Type B pancreatic cell (in vitro differentiated cells): ENCODE measurements at regions not wholly inside any gene's neighbourhood (a gene's known extent, or its start where the extent isn't known, plus 50 kb on each side); places are given as distances from the start of the nearest gene placed in this dataset.
A peak's percentile ranks its signal among the peaks of the same experiment; 100 is the strongest.

Source experiments
- DNase-seq: peaks from one replicate; pipeline ENCODE4 v3.0.0; 2021; ENCODE audit warnings: mixed read lengths; ENCODE audit not compliant: unreplicated experiment; ENCODE audit errors: extremely low spot score
- H3K27ac Mint-ChIP-seq: 2 replicates; pipeline ENCODE4 v1.8.0; 2021; ENCODE audit warnings: mild to moderate bottlenecking, mixed read lengths
- H3K27me3 Mint-ChIP-seq: 2 replicates; pipeline ENCODE4 v1.8.0; 2021; ENCODE audit warnings: mixed read lengths
- H3K36me3 Mint-ChIP-seq: 2 replicates; pipeline ENCODE4 v1.8.0; 2021; ENCODE audit warnings: mixed read lengths
- H3K4me1 Mint-ChIP-seq: one replicate; pipeline ENCODE4 v1.8.0; 2021; ENCODE audit warnings: mixed read lengths; ENCODE audit not compliant: unreplicated experiment
- H3K4me3 Mint-ChIP-seq: 2 replicates; pipeline ENCODE4 v1.8.0; 2021; ENCODE audit warnings: mild to moderate bottlenecking, mixed read lengths
- H3K9me3 Mint-ChIP-seq: 2 replicates; pipeline ENCODE4 v1.8.0; 2021; ENCODE audit warnings: mixed read lengths
- CTCF ChIP-seq: fragments of 200-600 bp; sonication (generic); conservative IDR thresholded peaks from 2 replicates; pipeline ENCODE4 v1.5.0; 2021; ENCODE audit warnings: antibody characterized with exemption, mild to moderate bottlenecking

GRCh38 chr10:114767101-114767985 is 54.2 kb upstream of the FHIP2A start:
- Mint-ChIP-seq H3K4me1 (peaks cover 10% of the 10 kb centered on the region), H3K27ac (peak overlapping the region; percentile 67), H3K9me3 (no peaks in the 10 kb centered on the region), H3K4me3 (peak overlapping the region; percentile 87), H3K27me3 (peaks cover 36% of the 10 kb centered on the region), H3K36me3 (no peaks in the 10 kb centered on the region)
- TF ChIP-seq CTCF: no peak
- DNase-seq: no peak

GRCh38 chr10:114767986-114768821 is 53.4 kb upstream of the FHIP2A start:
- no peak for DNase-seq

GRCh38 chr10:114770009-114770408 is 51.6 kb upstream of the FHIP2A start:
- peaks cover 39% of the 10 kb centered on the region for H3K27me3 Mint-ChIP-seq
- H3K36me3 Mint-ChIP-seq: no peaks in the 10 kb centered on the region
- no peak for DNase-seq
- H3K9me3 Mint-ChIP-seq: no peaks in the 10 kb centered on the region
- peak overlapping the region; percentile 4 for H3K27ac Mint-ChIP-seq
- no peak for TF ChIP-seq CTCF
- peaks cover 10% of the 10 kb centered on the region for H3K4me1 Mint-ChIP-seq
- peak overlapping the region; percentile 35 for H3K4me3 Mint-ChIP-seq

More at GRCh38 chr10:114767986-114768821, 53.4 kb upstream of the FHIP2A start:
- peak overlapping the region; percentile 29 for H3K27ac Mint-ChIP-seq
- TF ChIP-seq CTCF: no peak
- H3K9me3 Mint-ChIP-seq: no peaks in the 10 kb centered on the region
- peak overlapping the region; percentile 84 for H3K4me3 Mint-ChIP-seq
- no peaks in the 10 kb centered on the region for H3K36me3 Mint-ChIP-seq
- peaks cover 36% of the 10 kb centered on the region for H3K27me3 Mint-ChIP-seq
- peaks cover 10% of the 10 kb centered on the region for H3K4me1 Mint-ChIP-seq

GRCh38 chr10:114771157-114771556 is 50.4 kb upstream of the FHIP2A start:
- H3K4me3 Mint-ChIP-seq: no peak overlapping the region
- DNase-seq: no peak
- no peaks in the 10 kb centered on the region for H3K9me3 Mint-ChIP-seq
- no peak for TF ChIP-seq CTCF
- H3K27me3 Mint-ChIP-seq: peaks cover 39% of the 10 kb centered on the region
- H3K27ac Mint-ChIP-seq: no peak overlapping the region
- H3K4me1 Mint-ChIP-seq: peaks cover 10% of the 10 kb centered on the region
- no peaks in the 10 kb centered on the region for H3K36me3 Mint-ChIP-seq

- Mint-ChIP-seq H3K27ac (no peak overlapping the region), H3K4me1 (peaks cover 7% of the 10 kb centered on the region), H3K4me3 (no peak overlapping the region), H3K36me3 (no peaks in the 10 kb centered on the region), H3K9me3 (no peaks in the 10 kb centered on the region), H3K27me3 (peaks cover 34% of the 10 kb centered on the region)
- no peak for TF ChIP-seq CTCF
- no peak for DNase-seq
Measured at GRCh38 chr10:114771749-114772148, 49.8 kb upstream of the FHIP2A start.
